HCT116 (cell line): ENCODE measurements at regions not wholly inside any gene's neighbourhood (a gene's known extent, or its start where the extent isn't known, plus 50 kb on each side); places are given as distances from the start of the nearest gene placed in this dataset.

ENCODE experiments used
- ATAC-seq: fragments of 200-7000 bp; cut with Tn5 transposase; 2 replicates; pipeline ENCODE4 v1.9.1; 2020; ENCODE audit warnings: mild to moderate bottlenecking, moderate library complexity
- BruUV-seq: library from RNA; stranded (reverse); fragments of 400-500 nt; replicated peaks from 2 replicates; lab custom pipeline; 2021; lab: Mats Ljungman, UMichigan
- CTCF ChIA-PET: fragments of 300-600 bp; sonication (Branson Sonifier 250); formaldehyde crosslinking; loops from one replicate; lab custom pipeline; 2021; ENCODE audit warnings: antibody characterized with exemption; lab: Charles Lee
- POLR2A ChIA-PET: fragments of 300-600, 350-600 bp; sonication (Branson Sonifier 250); formaldehyde crosslinking; loops from one replicate; lab custom pipeline; 2021; ENCODE audit warnings: antibody characterized with exemption; lab: Charles Lee
- RAD21 ChIA-PET, 2 experiments: fragments of 300-600 bp; sonication (Branson Sonifier 250); formaldehyde crosslinking; loops; one replicate each; lab custom pipeline; 2023; ENCODE audit warnings: low total read pairs in 2 of 2; ENCODE audit not compliant: uncharacterized antibody in 2 of 2, unreplicated experiment in 2 of 2, low non-redundant PET in 1 of 2; lab: Charles Lee
- DNase-seq: peaks from one replicate; pipeline ENCODE4 v3.0.0-alpha.2; 2010; ENCODE audit warnings: low read depth, low spot score
- H2AFZ ChIP-seq: fragments of 200-600 bp; shearing (Covaris generic), sonication (generic); 2 replicates; pipeline ENCODE4 v1.6.1; 2017; ENCODE audit warnings: low read depth, mixed run types, mixed read lengths, antibody characterized with exemption, low read length; ENCODE audit not compliant: poor library complexity, severe bottlenecking
- H3K27ac ChIP-seq: 2 replicates; pipeline ENCODE4 v1.5.1; 2012; ENCODE audit warnings: low read depth, low read length
- H3K27me3 ChIP-seq: fragments of 200-600 bp; sonication (generic); 2 replicates; pipeline ENCODE4 v1.6.1; 2016; ENCODE audit warnings: mixed run types, low read length, mixed read lengths; ENCODE audit not compliant: insufficient read depth
- H3K36me3 ChIP-seq, 2 experiments: fragments of 200-500 bp in 1 of 2; fragments of 200-600 bp in 1 of 2; sonication (Bioruptor generic) in 1 of 2; sonication (generic) in 1 of 2; 2 replicates each; pipeline versions ENCODE4 v1.5.1 to v1.6.1; 2014 to 2016; ENCODE audit warnings: low read length in 2 of 2, inconsistent platforms in 1 of 2, mixed read lengths in 1 of 2, mixed run types in 1 of 2; ENCODE audit not compliant: insufficient read depth in 2 of 2, control insufficient read depth in 1 of 2
- H3K4me1 ChIP-seq, 2 experiments: fragments of 200-600 bp in 1 of 2; sonication (generic) in 1 of 2; 2 replicates each; pipeline versions ENCODE4 v1.5.1 to v1.6.1; 2012 to 2017; ENCODE audit warnings: low read length in 2 of 2, inconsistent platforms in 1 of 2, mild to moderate bottlenecking in 1 of 2, mixed read lengths in 1 of 2, mixed run types in 1 of 2, moderate library complexity in 1 of 2; ENCODE audit not compliant: insufficient read depth in 2 of 2, control insufficient read depth in 1 of 2
- H3K4me2 ChIP-seq: fragments of 200-600 bp; sonication (generic); 2 replicates; pipeline ENCODE4 v1.6.1; 2017; ENCODE audit warnings: mixed run types, low read length, mixed read lengths
- H3K4me3 ChIP-seq, 2 experiments: fragments of 200-600 bp in 1 of 2; sonication (generic) in 1 of 2; replicated peaks in 1 of 2; 2 replicates each; pipeline ENCODE4 v1.5.1; 2011 to 2016; ENCODE audit warnings: low read length in 2 of 2, control low read depth in 1 of 2, low read depth in 1 of 2, mild to moderate bottlenecking in 1 of 2, mixed read lengths in 1 of 2, mixed run types in 1 of 2
- H3K79me2 ChIP-seq: fragments of 200-600 bp; sonication (generic); 2 replicates; pipeline ENCODE4 v1.6.1; 2017; ENCODE audit warnings: mild to moderate bottlenecking, mixed run types, low read length, moderate library complexity, mixed read lengths; ENCODE audit not compliant: insufficient read depth
- H3K9ac ChIP-seq: fragments of 200-600 bp; sonication (generic); 2 replicates; pipeline ENCODE4 v1.6.1; 2016; ENCODE audit warnings: low read length, mixed read lengths
- H3K9me2 ChIP-seq: fragments of 200-600 bp; sonication (generic), shearing (Covaris generic); 2 replicates; pipeline ENCODE4 v1.6.1; 2017; ENCODE audit warnings: mixed run types, mild to moderate bottlenecking, moderate library complexity; ENCODE audit not compliant: insufficient read depth
- H3K9me3 ChIP-seq, 2 experiments: fragments of 200-500 bp in 1 of 2; fragments of 200-600 bp in 1 of 2; sonication (Bioruptor generic) in 1 of 2; sonication (generic) in 1 of 2; 2 replicates each; pipeline ENCODE4 v1.6.1; 2014 to 2017; ENCODE audit warnings: low read length in 2 of 2, mixed read lengths in 2 of 2, inconsistent platforms in 1 of 2, low read depth in 1 of 2, mild to moderate bottlenecking in 1 of 2, mixed run types in 1 of 2, moderate library complexity in 1 of 2; ENCODE audit not compliant: control insufficient read depth in 1 of 2, insufficient read depth in 1 of 2
- H4K20me1 ChIP-seq: fragments of 200-600 bp; sonication (generic), shearing (Covaris generic); 2 replicates; pipeline ENCODE4 v1.6.1; 2017; ENCODE audit warnings: mixed run types, mild to moderate bottlenecking, moderate library complexity; ENCODE audit not compliant: insufficient read depth
- ATF3 ChIP-seq: IDR thresholded peaks from 2 replicates; pipeline ENCODE4 v1.6.1; 2012
- EGR1 ChIP-seq: IDR thresholded peaks from 2 replicates; pipeline ENCODE4 v1.6.1; 2012; ENCODE audit warnings: low read depth
- EZH2phosphoT487 ChIP-seq: fragments of 200-600 bp; IDR thresholded peaks from 2 replicates; pipeline ENCODE4 v1.6.1; 2018; ENCODE audit warnings: antibody characterized with exemption, borderline replicate concordance
- FOSL1 ChIP-seq: IDR thresholded peaks from 2 replicates; pipeline ENCODE4 v1.6.1; 2012; ENCODE audit warnings: low read depth
- JUND ChIP-seq: IDR thresholded peaks from 2 replicates; pipeline ENCODE4 v1.6.1; 2012
- MAX ChIP-seq: IDR thresholded peaks from 2 replicates; pipeline ENCODE4 v1.6.1; 2012
- POLR2A ChIP-seq: IDR thresholded peaks from 2 replicates; pipeline ENCODE4 v1.7.0; 2011; ENCODE audit warnings: borderline replicate concordance; ENCODE audit not compliant: insufficient read depth, insufficient read length; ENCODE audit errors: extremely low read depth
- RAD21 ChIP-seq: IDR thresholded peaks from 2 replicates; pipeline ENCODE4 v1.6.1; 2012; ENCODE audit warnings: low read depth, mild to moderate bottlenecking
- SIN3A ChIP-seq: IDR thresholded peaks from 2 replicates; pipeline ENCODE4 v1.6.1; 2012; ENCODE audit warnings: low read depth
- SP1 ChIP-seq: IDR thresholded peaks from 2 replicates; pipeline ENCODE4 v1.6.1; 2012; ENCODE audit warnings: low read depth
- TCF7L2 ChIP-seq: IDR thresholded peaks from 2 replicates; pipeline ENCODE4 v1.7.0; 2011; ENCODE audit warnings: borderline replicate concordance, inconsistent platforms; ENCODE audit not compliant: insufficient read depth, insufficient read length; ENCODE audit errors: extremely low read depth
- YY1 ChIP-seq: IDR thresholded peaks from 2 replicates; pipeline ENCODE4 v1.6.1; 2011; ENCODE audit warnings: low read length, low read depth, moderate library complexity, mild to moderate bottlenecking; ENCODE audit not compliant: insufficient replicate concordance; ENCODE audit errors: extremely low read depth
- ZFX ChIP-seq: fragments of 450-650 bp; IDR thresholded peaks from 2 replicates; pipeline ENCODE4 v1.6.1; 2017
- ZNF274 ChIP-seq: fragments of 200-500 bp; sonication (Bioruptor generic); IDR thresholded peaks from 2 replicates; pipeline ENCODE4 v1.6.1; 2014; ENCODE audit warnings: mild to moderate bottlenecking, low read depth, low read length, inconsistent platforms
- intact Hi-C: fragments of 100-400 bp; cut with micrococcal nuclease; formaldehyde crosslinking; loops from 2 replicates; pipeline ENCODE4 v1.10.0; 2022
- TF ChIP-seq, protein P1 (sequence below): IDR thresholded peaks from 2 replicates; pipeline ENCODE4 v1.6.1; 2012; ENCODE audit warnings: low read depth
- TF ChIP-seq, protein P2 (sequence below), 3 experiments: fragments of 200-600 bp in 1 of 3; sonication (generic) in 1 of 3; IDR thresholded peaks in 2 of 3; conservative IDR thresholded peaks in 1 of 3; 2 replicates each; pipeline ENCODE4 v1.5.1; 2012 to 2017; ENCODE audit warnings: low read depth in 2 of 3, low read length in 2 of 3, antibody characterized with exemption in 1 of 3, borderline replicate concordance in 1 of 3, control low read depth in 1 of 3, mild to moderate bottlenecking in 1 of 3, mixed read lengths in 1 of 3, mixed run types in 1 of 3, moderate library complexity in 1 of 3; ENCODE audit not compliant: insufficient read depth in 1 of 3

GRCh38 chr1:185593271-185593670 lies 140.9 kb upstream of the HMCN1 start:
- Histone ChIP-seq H3K9ac (no peak overlapping the region), H3K4me2 (no peak overlapping the region), H4K20me1 (no peaks in the 10 kb centered on the region), H2AFZ (no peak overlapping the region), H3K27me3 (no peaks in the 10 kb centered on the region), H3K9me3 (no peaks in the 10 kb centered on the region), H3K79me2 (no peaks in the 10 kb centered on the region), H3K4me1 (no peaks in the 10 kb centered on the region), H3K36me3 (no peaks in the 10 kb centered on the region), H3K4me3 (no peak overlapping the region), H3K27ac (no peak overlapping the region), H3K9me2 (no peaks in the 10 kb centered on the region)
- no peak for ATAC-seq
- no peak for DNase-seq
- POLR2A ChIA-PET = no interaction called here
- RAD21 ChIA-PET = no interaction called here
- CTCF ChIA-PET = no interaction called here
- intact Hi-C loops = no loop called here
- TF ChIP-seq EZH2phosphoT487 = no peak
- TF ChIP-seq MAX = no peak
- no peak for TF ChIP-seq TCF7L2
- TF ChIP-seq, protein P1, sequence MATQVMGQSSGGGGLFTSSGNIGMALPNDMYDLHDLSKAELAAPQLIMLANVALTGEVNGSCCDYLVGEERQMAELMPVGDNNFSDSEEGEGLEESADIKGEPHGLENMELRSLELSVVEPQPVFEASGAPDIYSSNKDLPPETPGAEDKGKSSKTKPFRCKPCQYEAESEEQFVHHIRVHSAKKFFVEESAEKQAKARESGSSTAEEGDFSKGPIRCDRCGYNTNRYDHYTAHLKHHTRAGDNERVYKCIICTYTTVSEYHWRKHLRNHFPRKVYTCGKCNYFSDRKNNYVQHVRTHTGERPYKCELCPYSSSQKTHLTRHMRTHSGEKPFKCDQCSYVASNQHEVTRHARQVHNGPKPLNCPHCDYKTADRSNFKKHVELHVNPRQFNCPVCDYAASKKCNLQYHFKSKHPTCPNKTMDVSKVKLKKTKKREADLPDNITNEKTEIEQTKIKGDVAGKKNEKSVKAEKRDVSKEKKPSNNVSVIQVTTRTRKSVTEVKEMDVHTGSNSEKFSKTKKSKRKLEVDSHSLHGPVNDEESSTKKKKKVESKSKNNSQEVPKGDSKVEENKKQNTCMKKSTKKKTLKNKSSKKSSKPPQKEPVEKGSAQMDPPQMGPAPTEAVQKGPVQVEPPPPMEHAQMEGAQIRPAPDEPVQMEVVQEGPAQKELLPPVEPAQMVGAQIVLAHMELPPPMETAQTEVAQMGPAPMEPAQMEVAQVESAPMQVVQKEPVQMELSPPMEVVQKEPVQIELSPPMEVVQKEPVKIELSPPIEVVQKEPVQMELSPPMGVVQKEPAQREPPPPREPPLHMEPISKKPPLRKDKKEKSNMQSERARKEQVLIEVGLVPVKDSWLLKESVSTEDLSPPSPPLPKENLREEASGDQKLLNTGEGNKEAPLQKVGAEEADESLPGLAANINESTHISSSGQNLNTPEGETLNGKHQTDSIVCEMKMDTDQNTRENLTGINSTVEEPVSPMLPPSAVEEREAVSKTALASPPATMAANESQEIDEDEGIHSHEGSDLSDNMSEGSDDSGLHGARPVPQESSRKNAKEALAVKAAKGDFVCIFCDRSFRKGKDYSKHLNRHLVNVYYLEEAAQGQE = no peak
- no peak for TF ChIP-seq SIN3A
- TF ChIP-seq FOSL1 = no peak
- no peak for TF ChIP-seq POLR2A
- TF ChIP-seq ZNF274 = no peak
- TF ChIP-seq ATF3 = no peak
- TF ChIP-seq EGR1 = no peak
- TF ChIP-seq, protein P2, sequence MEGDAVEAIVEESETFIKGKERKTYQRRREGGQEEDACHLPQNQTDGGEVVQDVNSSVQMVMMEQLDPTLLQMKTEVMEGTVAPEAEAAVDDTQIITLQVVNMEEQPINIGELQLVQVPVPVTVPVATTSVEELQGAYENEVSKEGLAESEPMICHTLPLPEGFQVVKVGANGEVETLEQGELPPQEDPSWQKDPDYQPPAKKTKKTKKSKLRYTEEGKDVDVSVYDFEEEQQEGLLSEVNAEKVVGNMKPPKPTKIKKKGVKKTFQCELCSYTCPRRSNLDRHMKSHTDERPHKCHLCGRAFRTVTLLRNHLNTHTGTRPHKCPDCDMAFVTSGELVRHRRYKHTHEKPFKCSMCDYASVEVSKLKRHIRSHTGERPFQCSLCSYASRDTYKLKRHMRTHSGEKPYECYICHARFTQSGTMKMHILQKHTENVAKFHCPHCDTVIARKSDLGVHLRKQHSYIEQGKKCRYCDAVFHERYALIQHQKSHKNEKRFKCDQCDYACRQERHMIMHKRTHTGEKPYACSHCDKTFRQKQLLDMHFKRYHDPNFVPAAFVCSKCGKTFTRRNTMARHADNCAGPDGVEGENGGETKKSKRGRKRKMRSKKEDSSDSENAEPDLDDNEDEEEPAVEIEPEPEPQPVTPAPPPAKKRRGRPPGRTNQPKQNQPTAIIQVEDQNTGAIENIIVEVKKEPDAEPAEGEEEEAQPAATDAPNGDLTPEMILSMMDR (IDR thresholded peaks at IDR 0.05 in 2 of 3, conservative IDR thresholded peaks at IDR 0.05 in 1 of 3; ENCODE audit: borderline replicate concordance in 1 of 3, insufficient read depth in 1 of 3, low read depth in 2 of 3, low read length in 2 of 3) = no peak
- TF ChIP-seq YY1 = no peak
- TF ChIP-seq RAD21 = no peak
- TF ChIP-seq JUND = no peak
- TF ChIP-seq SP1 = no peak
- TF ChIP-seq ZFX = no peak
- BruUV-seq = no TSS peak
